LNCaP clone FGC (cell line): ENCODE measurements at regions not wholly inside any gene's neighbourhood (a gene's known extent, or its start where the extent isn't known, plus 50 kb on each side); places are given as distances from the start of the nearest gene placed in this dataset.

ENCODE experiments used
- DNase-seq: peaks from one replicate; pipeline ENCODE4 v3.0.0-alpha.2; 2011; ENCODE audit warnings: low read depth
- H3K4me3 ChIP-seq: 2 replicates; pipeline ENCODE4 v1.5.1; 2011; ENCODE audit warnings: mild to moderate bottlenecking, low read depth, low read length, control low read depth
- TF ChIP-seq, protein P1 (sequence below): IDR thresholded peaks from 2 replicates; pipeline ENCODE4 v1.5.1; 2012; ENCODE audit warnings: mild to moderate bottlenecking; ENCODE audit not compliant: control insufficient read depth, insufficient read depth; ENCODE audit errors: extremely low read depth

DNA sequence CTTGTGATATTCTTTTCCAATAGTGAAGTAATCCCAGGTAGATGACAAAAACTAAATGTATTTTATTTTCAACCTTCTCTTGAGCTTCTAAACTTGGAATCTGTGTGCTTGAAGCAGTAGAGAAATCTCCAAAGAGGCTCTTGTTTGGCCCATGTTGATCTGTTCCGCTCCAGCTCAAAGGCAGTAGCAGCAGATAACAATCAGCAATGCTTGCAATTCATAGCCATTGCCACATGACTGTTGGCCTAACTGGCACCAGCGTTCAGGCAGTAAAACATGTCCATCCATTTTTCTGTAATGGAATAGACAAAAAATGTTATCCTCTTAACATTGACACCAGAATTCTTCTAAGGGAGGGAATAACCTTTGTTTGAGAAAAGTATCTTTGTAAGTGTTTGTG is 270.7 kb upstream of the MSX2 start:
- TF ChIP-seq, protein P1, sequence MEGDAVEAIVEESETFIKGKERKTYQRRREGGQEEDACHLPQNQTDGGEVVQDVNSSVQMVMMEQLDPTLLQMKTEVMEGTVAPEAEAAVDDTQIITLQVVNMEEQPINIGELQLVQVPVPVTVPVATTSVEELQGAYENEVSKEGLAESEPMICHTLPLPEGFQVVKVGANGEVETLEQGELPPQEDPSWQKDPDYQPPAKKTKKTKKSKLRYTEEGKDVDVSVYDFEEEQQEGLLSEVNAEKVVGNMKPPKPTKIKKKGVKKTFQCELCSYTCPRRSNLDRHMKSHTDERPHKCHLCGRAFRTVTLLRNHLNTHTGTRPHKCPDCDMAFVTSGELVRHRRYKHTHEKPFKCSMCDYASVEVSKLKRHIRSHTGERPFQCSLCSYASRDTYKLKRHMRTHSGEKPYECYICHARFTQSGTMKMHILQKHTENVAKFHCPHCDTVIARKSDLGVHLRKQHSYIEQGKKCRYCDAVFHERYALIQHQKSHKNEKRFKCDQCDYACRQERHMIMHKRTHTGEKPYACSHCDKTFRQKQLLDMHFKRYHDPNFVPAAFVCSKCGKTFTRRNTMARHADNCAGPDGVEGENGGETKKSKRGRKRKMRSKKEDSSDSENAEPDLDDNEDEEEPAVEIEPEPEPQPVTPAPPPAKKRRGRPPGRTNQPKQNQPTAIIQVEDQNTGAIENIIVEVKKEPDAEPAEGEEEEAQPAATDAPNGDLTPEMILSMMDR = no peak
- no peak overlapping the region for H3K4me3 ChIP-seq
- DNase-seq = peak; percentile 35

DNA sequence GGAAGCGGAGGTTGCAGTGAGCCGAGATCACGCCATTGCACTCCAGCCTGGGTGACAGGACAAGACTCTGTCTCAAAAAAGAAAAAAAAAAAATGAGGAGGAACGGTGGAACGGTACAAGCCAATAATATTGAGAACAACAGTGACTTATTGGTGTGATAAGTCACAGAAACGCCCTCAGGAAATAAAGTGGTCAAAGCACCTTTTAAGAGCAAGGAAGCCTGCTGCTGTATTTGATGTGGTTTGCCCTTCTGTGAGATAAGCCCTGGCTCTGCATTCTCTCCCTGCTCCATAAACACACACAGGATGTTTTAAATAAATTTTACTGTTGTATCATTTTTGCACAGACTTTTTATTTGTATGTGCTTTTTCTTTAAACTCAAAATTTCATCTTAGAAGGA is 269.9 kb upstream of the MSX2 start:
- H3K4me3 ChIP-seq = no peak overlapping the region
- TF ChIP-seq, protein P1 = no peak
- no peak for DNase-seq

DNA sequence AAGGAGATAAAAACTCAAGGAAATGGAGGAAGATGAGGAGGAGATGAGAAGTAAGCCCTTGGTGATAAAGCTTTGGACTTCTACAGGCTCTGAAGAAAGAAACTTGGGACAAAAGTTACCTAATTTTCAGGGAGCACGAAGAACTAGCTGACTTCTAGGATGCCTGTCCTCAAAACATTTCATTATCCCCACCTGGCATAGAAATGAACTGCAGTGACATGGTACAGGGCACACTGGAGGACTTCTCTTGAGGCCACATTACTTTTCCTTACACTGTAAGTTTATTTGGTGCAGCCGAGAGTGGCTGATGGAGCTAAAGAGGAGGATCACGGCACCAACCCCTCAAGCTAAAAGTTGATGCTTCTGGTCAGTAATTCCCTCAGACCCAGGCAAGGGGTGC is 269.5 kb upstream of the MSX2 start:
- no peak for DNase-seq
- H3K4me3 ChIP-seq = no peak overlapping the region
- TF ChIP-seq, protein P1 = no peak

DNA sequence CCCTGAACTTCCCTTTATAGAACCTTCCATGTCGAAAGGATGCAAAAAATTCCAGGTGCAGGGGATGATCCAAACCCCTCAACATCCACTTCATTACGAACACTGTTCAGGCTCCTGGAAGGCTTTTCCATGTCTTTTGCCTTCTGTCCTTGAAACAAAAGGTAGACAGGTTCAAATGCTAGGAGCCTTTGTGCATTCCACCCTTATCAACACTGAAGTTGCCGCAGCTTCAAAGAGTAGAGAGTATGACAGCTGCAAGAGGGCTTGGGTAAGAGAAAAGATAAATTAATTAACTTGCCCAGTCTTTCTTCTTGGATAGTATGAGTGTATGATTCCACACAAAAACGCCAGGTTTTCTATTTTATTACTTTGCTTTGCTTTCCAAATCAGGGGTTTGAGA is 269.1 kb upstream of the MSX2 start:
- TF ChIP-seq, protein P1 = no peak
- H3K4me3 ChIP-seq = no peak overlapping the region
- DNase-seq = no peak

DNA sequence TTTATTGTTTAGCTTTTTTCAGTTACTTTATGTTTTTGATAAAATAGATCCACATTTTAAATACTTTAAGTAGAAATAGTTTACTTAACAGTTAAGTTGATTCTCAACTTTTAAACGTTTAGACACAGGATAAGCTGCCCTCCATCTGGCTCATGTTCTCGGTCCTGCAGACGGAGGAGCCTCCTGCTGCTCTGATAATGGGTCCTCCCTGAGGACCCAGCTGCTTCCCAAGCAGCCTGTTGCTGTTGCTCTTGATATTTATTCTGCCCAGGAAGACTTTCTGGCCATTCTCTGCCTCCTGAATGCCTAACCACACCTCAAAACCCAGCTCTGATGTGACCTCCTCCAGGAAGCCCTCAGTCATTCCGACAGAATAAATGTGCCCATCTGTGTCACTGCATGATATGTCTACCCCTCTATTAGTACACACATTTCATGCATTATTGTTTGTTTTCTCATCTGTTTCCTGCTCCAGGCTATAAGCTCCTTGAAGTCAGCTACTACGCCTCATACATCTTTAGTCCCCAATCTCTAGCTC is 267.2 kb upstream of the MSX2 start:
- TF ChIP-seq, protein P1 = no peak
- no peak for DNase-seq
- H3K4me3 ChIP-seq = no peak overlapping the region

DNA sequence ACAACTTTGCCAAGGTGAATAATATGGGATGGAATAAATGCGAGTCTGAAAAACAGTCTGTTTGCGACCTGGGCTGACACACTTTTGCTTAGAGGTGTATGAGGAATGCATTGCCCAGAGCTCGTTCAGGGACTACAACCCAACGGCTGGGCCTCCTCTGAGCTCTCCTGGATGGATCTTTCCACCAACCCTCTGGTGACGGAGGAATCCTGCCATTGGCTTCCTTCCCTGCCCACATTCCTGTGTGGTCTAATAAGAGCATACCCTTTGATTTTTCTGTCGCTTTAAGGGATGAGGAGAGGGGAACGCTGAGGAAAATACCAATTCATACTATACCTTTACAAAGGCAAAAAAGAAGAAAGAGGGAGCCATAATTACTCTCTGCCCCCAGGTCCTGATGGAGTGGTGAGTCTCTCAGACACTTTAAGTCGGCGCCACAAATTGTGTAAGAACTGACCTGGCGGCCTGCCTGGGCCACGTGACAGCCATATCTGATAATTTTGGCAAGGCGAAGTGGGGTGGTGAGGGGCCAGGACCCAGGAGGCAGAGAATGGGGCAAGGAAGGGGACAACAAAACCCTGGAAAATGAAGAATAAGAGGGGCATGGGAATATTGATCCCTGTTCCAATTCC is 265.2 kb upstream of the MSX2 start:
- no peak for DNase-seq
- no peak overlapping the region for H3K4me3 ChIP-seq
- TF ChIP-seq, protein P1 = no peak
